ENCODE measurements at regions not wholly inside any gene's neighbourhood (a gene's known extent, or its start where the extent isn't known, plus 50 kb on each side); places are given as distances from the start of the nearest gene placed in this dataset.

DNA sequence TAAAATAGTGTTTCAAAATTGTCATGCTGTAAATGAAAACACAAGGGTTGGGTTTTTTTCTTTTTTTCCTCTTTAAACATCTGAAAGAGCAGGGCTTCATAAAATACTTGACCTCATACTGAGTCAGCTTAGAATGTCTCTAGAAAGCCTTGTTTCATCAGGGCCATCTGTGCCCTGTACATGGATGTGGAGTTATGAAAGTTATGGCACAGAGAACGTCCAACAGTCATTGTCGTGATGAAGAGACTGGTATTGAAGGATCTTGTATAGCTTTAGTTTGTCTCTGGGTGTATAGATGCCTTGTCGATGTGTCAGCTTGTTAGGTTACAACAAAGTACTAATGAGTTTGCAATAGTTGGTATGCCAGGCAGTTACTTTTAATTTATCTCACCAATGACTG, 127.3 kb downstream of the FAM204A start:
- TF ChIP-seq, protein P1, sequence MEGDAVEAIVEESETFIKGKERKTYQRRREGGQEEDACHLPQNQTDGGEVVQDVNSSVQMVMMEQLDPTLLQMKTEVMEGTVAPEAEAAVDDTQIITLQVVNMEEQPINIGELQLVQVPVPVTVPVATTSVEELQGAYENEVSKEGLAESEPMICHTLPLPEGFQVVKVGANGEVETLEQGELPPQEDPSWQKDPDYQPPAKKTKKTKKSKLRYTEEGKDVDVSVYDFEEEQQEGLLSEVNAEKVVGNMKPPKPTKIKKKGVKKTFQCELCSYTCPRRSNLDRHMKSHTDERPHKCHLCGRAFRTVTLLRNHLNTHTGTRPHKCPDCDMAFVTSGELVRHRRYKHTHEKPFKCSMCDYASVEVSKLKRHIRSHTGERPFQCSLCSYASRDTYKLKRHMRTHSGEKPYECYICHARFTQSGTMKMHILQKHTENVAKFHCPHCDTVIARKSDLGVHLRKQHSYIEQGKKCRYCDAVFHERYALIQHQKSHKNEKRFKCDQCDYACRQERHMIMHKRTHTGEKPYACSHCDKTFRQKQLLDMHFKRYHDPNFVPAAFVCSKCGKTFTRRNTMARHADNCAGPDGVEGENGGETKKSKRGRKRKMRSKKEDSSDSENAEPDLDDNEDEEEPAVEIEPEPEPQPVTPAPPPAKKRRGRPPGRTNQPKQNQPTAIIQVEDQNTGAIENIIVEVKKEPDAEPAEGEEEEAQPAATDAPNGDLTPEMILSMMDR (conservative IDR thresholded peaks at IDR 0.05; ENCODE audit: low read depth, low read length) = no peak
- TF ChIP-seq, protein P2, sequence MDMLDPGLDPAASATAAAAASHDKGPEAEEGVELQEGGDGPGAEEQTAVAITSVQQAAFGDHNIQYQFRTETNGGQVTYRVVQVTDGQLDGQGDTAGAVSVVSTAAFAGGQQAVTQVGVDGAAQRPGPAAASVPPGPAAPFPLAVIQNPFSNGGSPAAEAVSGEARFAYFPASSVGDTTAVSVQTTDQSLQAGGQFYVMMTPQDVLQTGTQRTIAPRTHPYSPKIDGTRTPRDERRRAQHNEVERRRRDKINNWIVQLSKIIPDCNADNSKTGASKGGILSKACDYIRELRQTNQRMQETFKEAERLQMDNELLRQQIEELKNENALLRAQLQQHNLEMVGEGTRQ (IDR thresholded peaks at IDR 0.05; ENCODE audit: low read depth, low read length) = no peak
- TF ChIP-seq MXI1 (IDR thresholded peaks at IDR 0.05; ENCODE audit: borderline replicate concordance, low read depth, low read length) = no peak

Data from IMR-90 (cell line).